NCI-H526 (cell line): ENCODE measurements at regions not wholly inside any gene's neighbourhood (a gene's known extent, or its start where the extent isn't known, plus 50 kb on each side); places are given as distances from the start of the nearest gene placed in this dataset.

Experiments used
- DNase-seq, 2 experiments: peaks; one replicate each; lab custom pipeline; 2025; lab: John Stamatoyannopoulos, UW

DNA sequence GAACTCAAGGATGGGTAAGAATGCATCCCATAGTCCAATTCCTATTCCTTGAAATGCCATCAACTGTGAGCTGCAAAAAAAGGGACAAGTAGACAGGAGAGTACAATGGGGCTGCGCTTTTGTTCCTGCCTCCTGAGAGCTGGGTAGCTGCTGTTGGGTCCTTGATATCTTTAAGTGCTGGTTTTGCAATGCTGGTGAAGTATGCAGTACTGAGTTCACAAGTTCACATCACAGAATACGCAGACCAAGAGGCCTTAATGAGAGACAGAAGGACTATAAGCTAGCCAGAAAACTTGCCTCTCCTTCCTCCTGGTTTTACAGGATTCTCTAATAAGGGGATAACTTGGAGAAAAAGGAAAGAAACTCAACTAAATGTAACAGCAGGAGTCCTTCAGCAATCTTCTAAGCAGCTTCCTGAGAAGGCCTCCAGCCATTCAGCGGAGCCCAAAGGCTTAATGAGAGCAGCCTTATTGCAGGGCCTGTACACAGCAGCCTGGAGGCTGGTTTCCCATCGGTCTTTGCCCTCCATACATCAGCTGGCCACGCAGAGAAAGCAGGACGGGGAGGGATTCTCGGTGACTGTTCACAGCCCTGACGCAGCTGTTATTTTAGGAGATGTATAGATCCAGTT lies 293.1 kb downstream of the CDCA7 start:
- DNase-seq, result no peak

DNA sequence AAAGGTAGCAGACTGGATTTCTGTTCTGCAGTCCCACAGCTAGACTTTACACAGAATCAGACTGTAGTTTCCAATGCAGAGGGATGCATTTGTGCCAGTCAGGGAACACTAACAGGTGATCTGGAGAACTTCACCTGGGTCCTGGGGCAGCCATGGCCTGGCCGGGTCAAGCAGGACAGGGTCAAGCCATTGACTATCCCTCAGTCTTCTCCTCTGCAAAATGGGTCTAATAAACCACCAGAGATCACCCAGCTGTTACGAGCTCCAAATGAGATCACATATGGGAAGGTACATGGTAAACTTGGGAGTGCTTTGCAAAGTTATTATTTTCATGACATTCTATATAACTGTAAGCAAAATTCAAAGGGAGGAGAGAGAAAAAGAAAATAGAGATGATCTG lies 294.1 kb downstream of the CDCA7 start:
- no peak for DNase-seq

DNA sequence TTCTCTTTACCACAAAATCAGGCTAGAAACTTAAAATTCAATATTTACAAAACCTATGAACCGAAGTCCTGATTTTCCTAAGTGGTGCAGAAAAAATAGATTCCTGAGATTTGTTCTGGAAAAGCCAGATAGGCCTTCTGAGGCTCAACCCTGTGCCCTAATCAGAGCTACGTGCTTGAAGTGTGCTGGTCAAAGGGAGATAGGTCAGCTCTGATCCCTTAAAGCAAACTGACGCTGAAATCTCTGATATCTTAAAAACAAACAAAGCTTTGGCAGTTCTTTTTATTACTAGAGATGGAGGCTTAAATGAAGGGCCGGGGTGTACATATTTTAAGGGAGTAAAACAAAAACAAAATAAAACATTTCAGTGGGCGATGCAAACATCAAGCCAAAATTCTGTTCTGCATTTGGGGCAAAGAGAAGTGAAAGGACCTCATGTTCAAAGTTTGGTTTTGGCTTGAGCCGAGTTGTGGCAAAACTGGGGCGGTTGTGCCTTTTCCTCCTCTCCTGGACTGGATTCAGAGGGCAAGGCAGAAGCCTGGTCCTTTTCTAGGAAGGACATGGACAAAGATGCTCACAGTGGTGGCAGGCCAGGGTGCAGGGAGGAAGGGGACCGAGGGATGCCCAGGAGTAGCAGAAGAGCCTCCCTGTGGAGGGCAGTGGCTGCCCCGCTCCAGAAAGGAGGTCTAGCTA lies 295.0 kb downstream of the CDCA7 start:
- no peak for DNase-seq

DNA sequence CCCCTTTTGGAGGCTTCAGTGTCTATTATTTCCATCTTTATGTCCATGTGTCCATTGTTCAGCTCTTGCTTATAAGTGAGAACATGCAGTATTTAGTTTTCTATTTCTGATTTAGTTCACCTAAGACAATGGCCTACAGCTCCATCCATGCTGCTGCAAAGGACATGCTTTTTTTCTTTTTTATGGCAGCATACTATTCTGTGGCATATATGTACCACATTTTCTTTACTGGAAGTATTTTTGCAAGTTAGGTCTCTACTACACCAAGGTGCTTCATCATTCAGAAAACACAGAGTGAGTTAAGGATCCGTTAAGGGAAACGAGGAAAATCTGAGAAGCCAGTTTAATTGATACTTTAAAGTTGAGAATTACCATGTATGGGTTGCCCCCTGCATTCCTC lies 297.2 kb downstream of the CDCA7 start:
- no peak for DNase-seq

DNA sequence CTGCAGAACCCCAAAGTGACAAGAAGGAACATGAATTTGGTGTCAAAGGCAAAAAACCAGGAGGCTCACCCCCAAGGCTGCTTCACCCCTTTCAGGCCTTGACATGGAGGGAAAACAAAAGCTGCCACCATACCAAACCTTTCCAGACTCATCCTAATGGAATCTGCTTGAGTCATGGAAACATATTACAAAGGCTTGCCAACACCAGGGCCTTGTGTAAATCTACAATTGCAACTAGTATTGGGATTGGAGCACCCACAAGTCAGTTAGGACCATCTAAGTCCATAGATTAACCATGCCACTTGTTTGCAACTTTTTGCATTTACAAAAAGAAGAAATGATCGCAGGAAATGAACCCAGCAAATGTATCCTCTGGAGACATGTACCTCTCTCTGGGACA lies 297.6 kb downstream of the CDCA7 start:
- DNase-seq, result no peak

DNA sequence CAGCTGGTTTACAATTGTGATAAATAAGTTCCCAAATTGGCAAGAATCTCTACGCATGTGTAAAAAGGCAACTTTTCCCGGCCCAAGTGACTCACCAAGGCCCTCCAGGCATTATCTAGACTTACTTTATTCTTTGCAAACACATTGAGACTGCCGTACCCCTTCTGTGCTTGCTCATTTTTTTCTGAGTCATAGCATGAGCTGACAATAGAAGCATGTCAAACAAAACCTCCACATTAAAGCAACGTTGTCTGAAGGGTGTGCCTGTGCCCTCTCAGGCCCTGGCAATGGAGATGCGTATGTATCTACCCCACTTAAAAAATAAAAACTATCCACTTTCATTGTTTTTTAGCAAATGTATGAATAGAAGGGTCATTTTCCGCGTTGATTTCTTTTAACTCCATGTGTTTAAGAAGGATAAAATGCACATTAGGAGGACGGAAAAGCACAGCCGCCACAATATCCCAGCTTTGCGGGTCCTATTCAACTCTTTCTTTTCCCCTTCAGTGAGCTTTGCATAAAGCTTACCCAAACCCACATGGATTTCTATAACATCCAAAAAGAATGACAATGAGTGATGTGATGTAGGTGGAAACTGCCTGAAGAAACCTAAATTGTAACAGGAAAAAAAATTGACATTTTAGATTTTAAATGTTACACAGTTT lies 298.2 kb downstream of the CDCA7 start:
- no peak for DNase-seq

DNA sequence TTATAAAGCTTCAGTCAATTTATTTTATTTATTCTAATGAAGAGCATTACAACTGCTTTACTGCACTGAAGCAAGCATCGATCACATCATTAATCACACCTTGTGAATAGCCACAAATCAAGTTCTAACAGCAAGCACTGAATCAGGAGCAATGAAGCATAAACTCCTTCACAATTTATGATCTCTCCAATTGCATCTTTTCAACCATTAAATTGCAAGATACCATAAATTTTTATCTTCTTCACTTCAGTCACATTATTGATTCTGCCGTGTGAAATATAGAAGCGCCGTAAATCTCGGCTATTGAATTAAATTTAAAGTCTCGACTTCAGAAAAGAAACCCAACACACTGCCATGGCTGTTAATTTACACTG lies 298.7 kb downstream of the CDCA7 start:
- DNase-seq, result no peak

DNA sequence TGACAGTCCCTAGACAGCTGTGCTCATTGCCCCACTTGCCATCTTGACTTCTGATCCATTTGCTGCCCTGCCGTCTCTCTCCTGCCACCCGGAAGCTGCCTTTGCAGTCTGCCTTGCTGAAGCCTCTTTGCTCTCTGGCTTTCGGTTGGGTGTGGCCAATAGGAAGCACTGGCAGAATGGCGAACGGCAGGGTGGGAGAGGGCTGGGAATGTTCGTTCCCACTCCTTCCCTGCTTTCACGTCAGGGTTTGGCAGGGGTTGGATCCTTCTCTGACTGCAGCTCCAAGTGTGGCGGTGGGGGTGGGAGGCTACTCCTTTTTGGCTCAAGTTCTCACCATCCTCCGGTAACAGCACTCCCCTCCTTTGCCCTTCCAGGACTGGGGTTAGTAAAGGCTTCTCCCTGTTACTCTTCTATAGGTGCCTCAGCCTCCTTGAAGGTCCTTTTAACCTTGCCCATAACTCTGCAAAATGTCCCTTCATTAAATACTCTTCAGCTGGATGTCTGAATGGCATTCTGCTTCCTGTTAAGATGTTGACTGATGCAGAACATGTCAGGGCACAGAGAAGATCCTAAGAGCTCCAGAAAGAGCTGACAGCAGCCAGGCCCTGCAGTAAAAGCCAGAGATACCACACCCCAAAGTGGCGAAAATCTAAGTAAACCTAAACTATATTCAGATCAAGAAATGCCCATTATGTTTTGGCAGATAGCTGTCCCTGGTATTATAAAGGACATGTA lies 299.7 kb downstream of the CDCA7 start:
- DNase-seq, result no peak

DNA sequence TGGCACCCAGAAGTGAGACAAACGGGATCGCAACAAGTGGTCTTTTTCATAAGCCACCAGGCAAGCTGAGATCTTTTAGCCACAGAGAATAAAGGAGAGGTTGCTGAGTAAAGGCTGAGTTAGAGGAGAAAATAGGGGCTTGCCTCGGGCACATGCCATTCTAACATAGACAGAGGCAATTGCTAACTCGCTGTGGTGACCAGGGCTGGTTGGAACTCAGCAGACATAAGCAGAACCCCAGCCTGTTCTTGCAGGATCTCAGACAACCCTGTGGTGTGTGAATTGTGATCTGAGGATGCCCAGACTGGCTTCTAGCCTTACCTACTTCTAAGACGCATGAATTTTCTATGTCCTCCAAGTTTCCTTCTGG lies 300.2 kb downstream of the CDCA7 start:
- no peak for DNase-seq

DNA sequence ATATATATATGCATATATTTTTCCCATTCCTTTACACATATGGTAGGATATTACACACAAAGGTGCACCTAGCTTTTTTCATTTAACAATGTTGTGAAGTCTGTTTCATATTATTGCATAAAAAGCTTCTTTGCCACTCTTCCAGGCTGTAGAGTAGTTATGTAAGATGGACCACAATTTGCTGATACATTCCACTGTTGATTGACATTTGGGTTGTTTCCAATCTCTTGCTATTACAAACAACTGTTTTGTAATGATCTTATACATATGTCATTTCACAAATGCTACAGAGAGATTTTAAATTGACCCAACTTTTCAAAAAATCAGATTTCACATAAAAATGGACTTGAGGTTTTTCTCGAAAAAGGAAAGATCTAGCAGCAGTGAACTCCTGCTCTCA lies 301.4 kb downstream of the CDCA7 start:
- no peak for DNase-seq

DNA sequence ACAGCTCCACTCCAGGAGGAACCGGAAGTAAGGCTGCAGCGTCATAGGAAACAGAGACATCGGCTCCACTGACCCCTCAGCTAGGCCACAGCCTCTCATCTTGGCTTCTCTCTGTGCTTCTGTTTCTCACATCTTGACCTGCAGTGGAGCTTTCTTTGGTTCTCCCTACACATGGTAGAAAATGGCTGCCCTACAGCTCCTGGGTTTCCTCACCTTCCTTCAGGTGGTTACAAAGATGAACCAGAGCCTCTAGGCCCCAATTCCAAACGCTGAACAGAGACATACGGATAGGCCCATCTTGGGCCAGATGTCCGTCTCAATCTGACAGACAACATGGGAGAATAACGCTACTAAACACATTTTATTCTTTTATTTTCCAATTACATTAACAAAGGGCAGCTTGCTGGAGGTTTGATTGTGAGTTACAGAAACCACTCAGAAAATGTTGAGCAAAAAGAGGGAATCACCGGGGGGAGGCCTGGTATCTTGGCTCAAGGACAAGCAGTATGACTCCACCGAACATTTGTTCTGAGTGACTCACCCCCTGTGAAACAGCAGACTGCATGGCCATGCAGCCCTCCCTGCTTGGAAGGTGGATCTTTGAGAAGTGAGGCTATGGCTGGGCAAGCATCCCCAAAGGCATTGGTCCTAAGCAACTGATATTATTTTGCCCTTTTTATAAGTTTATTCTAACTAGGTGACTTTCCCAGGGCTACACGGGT lies 303.5 kb downstream of the CDCA7 start:
- no peak for DNase-seq

DNA sequence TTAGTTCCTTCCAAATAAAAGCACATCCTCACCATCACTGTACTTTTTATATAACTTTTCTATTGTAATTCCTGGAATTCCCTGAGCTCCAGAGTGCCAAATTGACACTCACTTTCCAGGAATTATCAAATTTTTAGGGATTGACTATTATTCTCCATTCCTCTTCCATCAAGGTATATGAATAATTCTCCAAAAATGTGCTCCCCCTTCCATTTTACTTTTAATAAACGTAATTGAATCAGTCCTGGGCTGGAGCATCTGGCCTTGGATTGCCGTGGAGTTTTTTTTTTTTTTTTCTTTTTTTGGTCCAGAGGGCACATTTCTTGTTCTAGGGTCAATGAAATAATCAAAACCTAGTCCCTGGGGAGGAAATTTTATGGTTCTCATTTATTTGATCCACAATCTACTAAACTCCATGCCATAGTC lies 304.3 kb downstream of the CDCA7 start:
- DNase-seq, result no peak

DNA sequence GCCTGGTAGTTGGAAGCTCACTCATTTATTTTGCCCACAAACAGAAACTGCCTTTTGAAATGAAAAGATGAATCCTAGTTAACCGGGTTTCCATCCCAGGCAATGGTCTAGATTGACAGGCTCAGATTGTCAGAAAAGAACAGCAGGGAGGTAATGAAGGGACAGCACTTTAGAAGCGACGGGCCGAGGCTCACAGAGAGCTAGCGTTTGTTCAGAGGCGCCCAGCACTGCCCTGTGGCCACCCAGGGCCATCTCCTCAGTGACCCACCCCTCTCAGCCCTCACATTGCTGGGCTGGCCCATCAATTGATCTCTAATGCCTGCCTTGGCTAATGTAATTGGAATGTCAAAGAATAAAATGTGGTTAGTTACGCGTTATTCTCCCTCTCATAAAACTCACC lies 304.8 kb downstream of the CDCA7 start:
- no peak for DNase-seq

DNA sequence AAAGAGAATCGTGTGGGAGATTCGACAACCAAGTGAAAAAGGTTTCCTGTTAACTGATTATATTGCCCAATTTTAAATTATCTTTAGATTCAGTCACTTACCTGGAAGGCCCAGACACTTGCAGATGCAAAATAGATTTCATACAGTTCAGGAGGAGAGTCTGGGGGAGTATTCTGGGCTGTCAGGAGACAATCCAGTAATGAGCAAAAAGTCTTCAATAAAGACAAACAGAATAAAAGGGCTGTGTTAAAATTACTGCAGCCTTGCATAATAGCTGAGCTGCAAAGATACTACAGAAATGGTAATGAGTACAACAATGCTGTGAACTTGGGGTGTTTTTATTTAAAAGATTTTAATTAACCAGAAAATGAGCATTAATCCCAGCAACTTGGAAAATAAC lies 303.6 kb downstream of the SP3 start:
- DNase-seq, result no peak

DNA sequence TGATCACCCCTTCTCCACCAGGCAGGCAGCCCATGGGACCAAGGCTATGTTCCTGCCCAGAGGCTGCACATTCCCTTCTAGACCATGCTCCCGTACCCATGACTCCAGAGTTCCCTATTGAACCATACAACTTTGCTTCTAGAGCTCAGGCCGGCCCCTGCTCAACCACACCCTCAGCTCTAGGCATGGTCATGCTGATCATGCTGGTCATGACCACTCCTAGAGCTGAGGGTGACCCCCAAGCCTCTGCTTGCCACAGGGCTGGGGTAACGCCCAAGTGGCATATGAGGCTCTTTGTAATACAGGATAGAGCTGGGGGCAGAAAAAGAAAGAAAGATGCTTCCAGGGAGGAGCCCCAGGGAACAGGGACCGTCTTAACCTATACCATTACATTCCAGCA lies 301.8 kb downstream of the SP3 start:
- DNase-seq, result no peak

DNA sequence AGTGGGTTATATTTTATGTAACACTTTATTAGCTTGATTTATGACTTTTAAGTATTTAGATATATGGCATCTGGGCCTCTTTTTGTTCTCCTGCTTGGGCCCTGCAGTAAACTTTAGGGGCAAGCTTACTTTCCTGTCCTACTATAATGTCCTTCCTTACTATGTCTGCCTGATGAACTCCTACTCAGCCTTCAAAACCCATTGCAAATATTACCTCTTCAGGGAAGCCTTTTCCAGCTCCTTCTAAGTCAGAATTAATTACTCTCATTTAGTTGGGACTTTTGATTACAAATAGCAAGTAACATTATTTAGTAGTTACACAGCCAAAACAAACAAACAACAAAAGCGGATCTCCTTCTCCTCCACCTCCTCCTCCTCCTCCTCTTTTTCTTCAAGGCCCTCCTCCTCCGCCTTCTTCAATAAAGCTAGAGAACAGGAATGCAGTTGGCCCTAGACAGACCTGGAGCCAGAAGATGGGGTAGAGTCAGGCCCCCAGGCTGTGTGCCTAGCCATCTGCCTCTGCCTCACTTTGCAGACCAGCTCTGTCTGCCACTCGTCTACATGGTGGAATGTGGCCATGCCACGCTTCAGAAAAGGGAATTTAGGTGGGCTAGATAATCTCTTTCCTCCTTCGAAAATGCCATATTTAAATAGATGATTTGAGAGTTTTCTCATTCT lies 301.2 kb downstream of the SP3 start:
- no peak for DNase-seq

DNA sequence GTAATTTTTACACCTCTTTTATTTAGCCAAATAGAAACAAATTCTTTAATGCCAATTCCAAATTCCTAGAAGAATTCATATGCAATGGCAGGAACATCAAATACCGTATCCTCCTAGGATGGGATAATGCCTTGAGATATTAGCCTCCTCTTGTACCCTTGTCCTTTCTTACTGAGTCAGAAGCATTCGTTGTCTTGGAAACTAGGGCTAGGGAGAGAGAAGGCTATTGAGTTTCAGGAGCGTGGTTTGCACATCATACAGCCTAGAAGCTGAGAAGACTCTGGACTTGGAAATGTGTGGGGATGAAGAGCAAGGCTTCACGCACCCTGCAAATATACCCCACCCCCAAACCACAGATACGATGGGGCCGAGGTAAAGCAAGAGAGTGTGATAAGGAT lies 300.7 kb downstream of the SP3 start:
- no peak for DNase-seq

DNA sequence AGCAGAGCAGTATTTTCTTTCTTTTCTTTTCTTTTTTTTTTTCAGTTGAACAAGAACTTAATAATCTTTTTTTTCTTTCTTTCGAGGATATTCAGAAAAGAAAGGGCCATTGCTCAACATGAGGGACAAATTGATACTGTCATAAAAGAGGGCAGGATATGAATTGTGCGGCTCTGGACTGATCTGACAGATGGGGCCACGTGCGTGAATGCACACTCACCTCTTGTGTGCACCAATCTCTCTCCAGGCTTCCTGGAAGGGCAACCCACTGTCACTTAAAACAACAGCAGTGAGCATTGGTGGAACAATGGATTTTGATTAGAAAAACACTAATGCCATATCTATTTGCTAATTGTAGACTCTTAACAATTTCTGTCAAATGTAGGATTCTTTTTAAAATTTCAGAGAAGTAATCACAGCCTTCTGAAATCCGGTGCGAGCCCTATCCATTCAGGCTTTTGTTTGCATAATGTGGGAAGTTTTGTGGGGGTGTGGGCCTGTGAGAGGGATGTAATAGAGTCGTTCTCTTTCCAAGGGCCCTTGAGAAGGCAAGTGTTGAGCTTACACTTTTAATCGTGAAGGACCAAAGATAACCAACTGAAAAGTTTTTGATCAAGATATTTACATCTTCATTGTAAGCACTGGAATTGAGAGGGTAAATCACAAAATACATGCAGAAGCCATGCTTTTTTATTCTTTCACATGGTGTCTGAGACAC lies 298.8 kb downstream of the SP3 start:
- no peak for DNase-seq

DNA sequence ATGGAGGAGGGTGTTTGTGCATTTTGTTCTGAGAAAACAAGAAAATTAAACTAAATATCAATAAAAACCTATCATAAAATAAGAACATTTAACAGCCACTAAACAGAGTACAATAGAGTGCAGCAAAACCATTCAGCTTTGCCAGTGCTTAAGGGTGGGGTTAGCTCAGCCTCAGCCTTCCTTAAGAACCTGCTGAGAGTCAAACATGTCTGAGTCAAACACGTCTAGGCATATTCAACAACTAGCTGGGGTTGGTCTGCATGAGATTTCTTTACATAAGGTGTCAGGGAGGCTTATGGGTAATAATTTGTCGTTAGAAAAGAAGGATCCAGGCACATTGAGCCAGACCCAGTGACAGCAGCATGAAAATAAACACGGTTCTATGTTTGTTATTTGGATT lies 298.2 kb downstream of the SP3 start:
- DNase-seq, result no peak

DNA sequence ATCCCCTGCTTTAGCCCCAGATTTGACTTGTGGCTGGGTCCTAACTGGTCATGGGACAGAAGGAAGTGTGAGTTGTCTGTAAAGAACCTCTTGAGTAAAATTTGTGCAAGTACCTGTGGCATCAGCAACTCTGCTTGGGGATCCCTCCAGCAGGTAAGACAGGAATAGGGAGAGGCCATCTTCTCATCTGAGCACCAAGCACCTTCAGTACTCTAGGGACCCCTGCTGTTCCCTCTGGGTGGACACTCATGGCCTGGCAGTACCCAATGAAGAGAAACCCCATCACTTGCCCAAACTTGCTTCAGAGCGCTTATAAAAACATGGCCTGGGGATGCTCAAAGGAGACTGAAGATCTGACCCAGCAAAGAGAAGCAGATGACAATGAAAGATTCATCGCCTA lies 297.8 kb downstream of the SP3 start:
- DNase-seq, result peak; percentile 23 to 62

DNA sequence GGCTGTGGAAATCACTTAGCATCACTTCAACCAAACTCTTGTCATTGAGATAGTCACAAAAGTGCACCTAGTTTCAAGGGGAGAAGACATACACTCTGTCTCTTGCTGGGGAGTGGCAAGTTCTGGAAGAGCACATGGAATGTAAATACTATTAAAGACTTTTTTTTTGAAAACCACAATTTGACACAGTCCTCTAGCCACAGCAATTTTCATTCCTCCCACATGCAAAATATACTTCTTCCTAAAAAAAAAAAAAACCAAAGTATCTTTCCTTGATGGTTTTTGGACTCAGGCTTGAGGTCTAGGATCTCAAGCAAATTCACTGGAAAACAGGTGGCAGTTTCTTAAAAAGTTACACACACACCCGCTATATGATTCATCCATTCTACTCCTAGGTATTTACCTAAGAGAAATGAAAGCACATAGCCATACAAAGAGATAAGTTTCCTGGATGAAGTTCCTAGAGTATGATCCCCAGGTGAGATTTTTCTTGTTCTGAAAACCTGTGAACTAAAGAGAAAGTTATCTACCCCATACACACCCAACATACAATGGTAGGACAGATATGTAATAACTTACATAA lies 295.8 kb downstream of the SP3 start:
- DNase-seq, result no peak
